Esophagus muscularis mucosa (tissue), 4 donors: ENCODE measurements at regions not wholly inside any gene's neighbourhood (a gene's known extent, or its start where the extent isn't known, plus 50 kb on each side); places are given as distances from the start of the nearest gene placed in this dataset.

Source experiments
- EP300 ChIP-seq: sonication (generic); formaldehyde crosslinking; IDR thresholded peaks from one replicate; pipeline ENCODE4 v1.6.1; 2017; ENCODE audit warnings: antibody characterized with exemption
- POLR2A ChIP-seq: fragments of 450-650 bp; IDR thresholded peaks from one replicate; pipeline ENCODE4 v1.6.1; 2017; ENCODE audit warnings: antibody characterized with exemption, moderate library complexity, mild to moderate bottlenecking, low read depth
- POLR2AphosphoS5 ChIP-seq, 2 donors: sonication (generic); formaldehyde crosslinking; IDR thresholded peaks; one replicate each; pipeline ENCODE4 v1.6.1; 2017; ENCODE audit warnings: antibody characterized with exemption in 2 of 2
- TF ChIP-seq, protein P1 (sequence below), 3 experiments: fragments of 200-600 bp in 2 of 3; fragments of 450-650 bp in 1 of 3; sonication (generic) in 2 of 3; IDR thresholded peaks; one replicate each; pipeline ENCODE4 v1.5.1; 2017 to 2019; ENCODE audit warnings: antibody characterized with exemption in 3 of 3, mild to moderate bottlenecking in 2 of 3, moderate library complexity in 1 of 3

GRCh38 chr6:41408576-41408975, 73.2 kb downstream of the NCR2 start:
- TF ChIP-seq POLR2AphosphoS5 (IDR thresholded peaks at IDR 0.05), result no peak
- TF ChIP-seq, protein P1, sequence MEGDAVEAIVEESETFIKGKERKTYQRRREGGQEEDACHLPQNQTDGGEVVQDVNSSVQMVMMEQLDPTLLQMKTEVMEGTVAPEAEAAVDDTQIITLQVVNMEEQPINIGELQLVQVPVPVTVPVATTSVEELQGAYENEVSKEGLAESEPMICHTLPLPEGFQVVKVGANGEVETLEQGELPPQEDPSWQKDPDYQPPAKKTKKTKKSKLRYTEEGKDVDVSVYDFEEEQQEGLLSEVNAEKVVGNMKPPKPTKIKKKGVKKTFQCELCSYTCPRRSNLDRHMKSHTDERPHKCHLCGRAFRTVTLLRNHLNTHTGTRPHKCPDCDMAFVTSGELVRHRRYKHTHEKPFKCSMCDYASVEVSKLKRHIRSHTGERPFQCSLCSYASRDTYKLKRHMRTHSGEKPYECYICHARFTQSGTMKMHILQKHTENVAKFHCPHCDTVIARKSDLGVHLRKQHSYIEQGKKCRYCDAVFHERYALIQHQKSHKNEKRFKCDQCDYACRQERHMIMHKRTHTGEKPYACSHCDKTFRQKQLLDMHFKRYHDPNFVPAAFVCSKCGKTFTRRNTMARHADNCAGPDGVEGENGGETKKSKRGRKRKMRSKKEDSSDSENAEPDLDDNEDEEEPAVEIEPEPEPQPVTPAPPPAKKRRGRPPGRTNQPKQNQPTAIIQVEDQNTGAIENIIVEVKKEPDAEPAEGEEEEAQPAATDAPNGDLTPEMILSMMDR (IDR thresholded peaks at IDR 0.05), result no peak
- no peak for TF ChIP-seq POLR2A
- TF ChIP-seq EP300, result no peak
